ENCODE measurements at regions not wholly inside any gene's neighbourhood (a gene's known extent, or its start where the extent isn't known, plus 50 kb on each side); places are given as distances from the start of the nearest gene placed in this dataset.

DNA sequence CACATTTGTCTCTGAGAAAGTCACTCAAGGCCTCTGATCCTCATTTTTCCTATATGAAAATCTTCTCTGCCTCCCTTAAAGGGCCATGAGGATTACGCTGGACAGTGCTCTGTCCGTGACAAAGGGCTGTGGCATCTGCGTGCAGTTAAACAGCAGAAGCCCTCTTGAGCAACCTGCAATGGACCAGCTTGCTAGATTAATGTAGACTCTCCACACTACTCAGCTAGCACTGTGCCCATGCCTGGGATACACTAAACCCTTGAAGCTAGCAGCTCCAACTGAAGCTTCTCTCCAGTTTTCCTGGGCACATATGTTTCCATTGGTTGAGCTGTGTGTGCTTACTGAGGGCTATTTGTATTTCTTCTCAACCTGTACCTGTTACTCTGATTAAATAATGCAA is 303.8 kb downstream of the RPLP1 start:
- Mint-ChIP-seq H3K27me3 (ENCODE audit: low read depth in 2 of 2) (peaks cover 60 to 78% of the 10 kb centered on the region in 2 donors), H3K36me3 (peaks cover 11% of the 10 kb centered on the region), H3K9me3 (peaks cover 0 to 11% of the 10 kb centered on the region in 2 donors), H3K4me1 (peaks cover 74 to 78% of the 10 kb centered on the region in 2 donors), H3K4me3 (peak overlapping the region; percentile 85), H3K27ac (peak overlapping the region in 1 of 2 donors; percentile 84)
- H3K27me3 ChIP-seq (ENCODE audit: control insufficient read depth, insufficient read depth, low read length) = peaks cover 14% of the 10 kb centered on the region
- TF ChIP-seq, protein P1, sequence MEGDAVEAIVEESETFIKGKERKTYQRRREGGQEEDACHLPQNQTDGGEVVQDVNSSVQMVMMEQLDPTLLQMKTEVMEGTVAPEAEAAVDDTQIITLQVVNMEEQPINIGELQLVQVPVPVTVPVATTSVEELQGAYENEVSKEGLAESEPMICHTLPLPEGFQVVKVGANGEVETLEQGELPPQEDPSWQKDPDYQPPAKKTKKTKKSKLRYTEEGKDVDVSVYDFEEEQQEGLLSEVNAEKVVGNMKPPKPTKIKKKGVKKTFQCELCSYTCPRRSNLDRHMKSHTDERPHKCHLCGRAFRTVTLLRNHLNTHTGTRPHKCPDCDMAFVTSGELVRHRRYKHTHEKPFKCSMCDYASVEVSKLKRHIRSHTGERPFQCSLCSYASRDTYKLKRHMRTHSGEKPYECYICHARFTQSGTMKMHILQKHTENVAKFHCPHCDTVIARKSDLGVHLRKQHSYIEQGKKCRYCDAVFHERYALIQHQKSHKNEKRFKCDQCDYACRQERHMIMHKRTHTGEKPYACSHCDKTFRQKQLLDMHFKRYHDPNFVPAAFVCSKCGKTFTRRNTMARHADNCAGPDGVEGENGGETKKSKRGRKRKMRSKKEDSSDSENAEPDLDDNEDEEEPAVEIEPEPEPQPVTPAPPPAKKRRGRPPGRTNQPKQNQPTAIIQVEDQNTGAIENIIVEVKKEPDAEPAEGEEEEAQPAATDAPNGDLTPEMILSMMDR (IDR thresholded peaks at IDR 0.05) = no peak
- intact Hi-C loops (cut with micrococcal nuclease) = no loop called here
- H3K27ac ChIP-seq (ENCODE audit: low read length) = no peak overlapping the region
- H3K36me3 ChIP-seq (ENCODE audit: control insufficient read depth, insufficient read depth, low read length) = no peaks in the 10 kb centered on the region
- peaks cover 79% of the 10 kb centered on the region for H3K4me1 ChIP-seq (ENCODE audit: control insufficient read depth, insufficient read depth, low read length)
- DNase-seq (no peak), ATAC-seq (no peak)
- no peak overlapping the region for H3K4me3 ChIP-seq (ENCODE audit: low read length)
- H3K9me3 ChIP-seq (ENCODE audit: control insufficient read depth, insufficient read depth, low read length) = peaks cover 3% of the 10 kb centered on the region
- 90% methylated on average over 3 of the region's 3 CpGs for WGBS (ENCODE audit: insufficient coverage)

DNA sequence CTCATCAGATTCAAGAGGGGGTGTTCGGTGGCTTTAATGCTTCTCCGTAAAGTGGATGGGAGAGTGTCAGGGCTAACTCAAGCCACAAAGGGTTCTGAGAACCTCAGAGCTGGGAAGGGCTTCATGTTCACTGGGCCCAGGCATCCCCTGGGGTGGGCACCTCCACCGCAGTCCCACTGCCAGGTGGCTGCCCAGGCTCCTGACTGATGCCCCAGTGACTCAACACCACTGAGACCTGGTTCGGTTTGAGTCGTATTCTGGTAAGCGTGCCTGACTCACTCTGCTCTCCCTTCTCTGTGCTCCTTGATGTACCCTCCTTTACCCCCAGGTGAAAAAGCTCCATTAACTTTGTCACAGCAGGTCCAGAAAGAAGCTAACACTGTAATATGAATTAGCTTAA is 304.6 kb downstream of the RPLP1 start:
- peaks cover 54 to 79% of the 10 kb centered on the region in 2 donors for H3K27me3 Mint-ChIP-seq (ENCODE audit: low read depth in 2 of 2)

DNA sequence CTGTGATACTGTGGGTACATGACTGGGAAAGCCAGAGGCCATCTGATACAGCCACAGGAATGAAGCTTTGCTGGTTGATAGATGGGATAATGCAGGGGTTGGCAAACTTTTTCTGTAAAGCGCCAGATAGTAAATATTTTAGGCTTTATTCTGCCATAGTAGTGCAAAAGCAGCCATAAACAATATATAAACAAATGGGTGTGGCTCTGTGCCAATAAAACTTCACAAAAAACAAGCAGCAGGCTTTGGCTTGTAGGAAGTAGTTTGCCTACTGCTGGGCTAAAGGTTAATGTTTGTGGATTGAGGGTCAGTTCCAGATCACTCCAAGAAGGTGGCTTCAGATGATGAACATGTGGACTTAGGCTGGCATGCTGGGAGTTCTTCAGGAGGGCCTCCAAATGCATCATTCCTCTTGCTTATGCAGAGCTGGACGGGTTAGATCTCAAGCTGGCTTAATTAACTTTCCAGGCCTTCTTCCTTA is 305.7 kb downstream of the RPLP1 start:
- ATAC-seq (no peak), DNase-seq (no peak)
- Mint-ChIP-seq H3K4me1 (peaks cover 71 to 91% of the 10 kb centered on the region in 2 donors), H3K9me3 (peaks cover 0 to 6% of the 10 kb centered on the region in 2 donors), H3K4me3 (peak overlapping the region; percentile 76), H3K36me3 (peaks cover 3% of the 10 kb centered on the region), H3K27me3 (ENCODE audit: low read depth in 2 of 2) (peaks cover 53 to 79% of the 10 kb centered on the region in 2 donors), H3K27ac (peak overlapping the region; percentile 84 to 85)
- no peak overlapping the region for H3K27ac ChIP-seq (ENCODE audit: low read length)
- 75% methylated on average over 1 of the region's 2 CpGs for WGBS (ENCODE audit: insufficient coverage)
- intact Hi-C loops (cut with micrococcal nuclease) = no loop called here
- H3K36me3 ChIP-seq (ENCODE audit: control insufficient read depth, insufficient read depth, low read length) = no peaks in the 10 kb centered on the region
- H3K27me3 ChIP-seq (ENCODE audit: control insufficient read depth, insufficient read depth, low read length) = peaks cover 8% of the 10 kb centered on the region
- H3K4me3 ChIP-seq (ENCODE audit: low read length) = no peak overlapping the region
- TF ChIP-seq, protein P1 (IDR thresholded peaks at IDR 0.05) = no peak
- peaks cover 80% of the 10 kb centered on the region for H3K4me1 ChIP-seq (ENCODE audit: control insufficient read depth, insufficient read depth, low read length)
- peaks cover 2% of the 10 kb centered on the region for H3K9me3 ChIP-seq (ENCODE audit: control insufficient read depth, insufficient read depth, low read length)

More for the DNA sequence above, 304.6 kb downstream of the RPLP1 start:
- H3K36me3 Mint-ChIP-seq = peaks cover 11% of the 10 kb centered on the region
- H3K4me1 Mint-ChIP-seq = peaks cover 76 to 83% of the 10 kb centered on the region in 2 donors
- Histone ChIP-seq H3K27ac (ENCODE audit: low read length) (no peak overlapping the region), H3K9me3 (ENCODE audit: control insufficient read depth, insufficient read depth, low read length) (peaks cover 3% of the 10 kb centered on the region), H3K4me1 (ENCODE audit: control insufficient read depth, insufficient read depth, low read length) (peaks cover 80% of the 10 kb centered on the region), H3K27me3 (ENCODE audit: control insufficient read depth, insufficient read depth, low read length) (peaks cover 14% of the 10 kb centered on the region), H3K4me3 (ENCODE audit: low read length) (no peak overlapping the region), H3K36me3 (ENCODE audit: control insufficient read depth, insufficient read depth, low read length) (no peaks in the 10 kb centered on the region)
- 82% methylated on average over 6 of the region's 6 CpGs for WGBS (ENCODE audit: insufficient coverage)
- peak overlapping the region; percentile 25 for H3K4me3 Mint-ChIP-seq
- peaks cover 0 to 12% of the 10 kb centered on the region in 2 donors for H3K9me3 Mint-ChIP-seq
- intact Hi-C loops (cut with micrococcal nuclease) = no loop called here
- no peak for ATAC-seq
- H3K27ac Mint-ChIP-seq = peak overlapping the region in 1 of 2 donors; percentile 49
- TF ChIP-seq, protein P1 (IDR thresholded peaks at IDR 0.05) = no peak
- DNase-seq = no peak
